UCSD-AML1 (cell line): ENCODE measurements at regions not wholly inside any gene's neighbourhood (a gene's known extent, or its start where the extent isn't known, plus 50 kb on each side); places are given as distances from the start of the nearest gene placed in this dataset.
"Not testable (repeated sequence)": the region's sequence is repeated elsewhere in the genome, so short reads cannot be mapped to it uniquely, and the experiment has no call there.

Source experiments
- DNase-seq: peaks from one replicate; lab custom pipeline; 2025; ENCODE audit not compliant: unreplicated experiment; lab: John Stamatoyannopoulos, UW

DNA sequence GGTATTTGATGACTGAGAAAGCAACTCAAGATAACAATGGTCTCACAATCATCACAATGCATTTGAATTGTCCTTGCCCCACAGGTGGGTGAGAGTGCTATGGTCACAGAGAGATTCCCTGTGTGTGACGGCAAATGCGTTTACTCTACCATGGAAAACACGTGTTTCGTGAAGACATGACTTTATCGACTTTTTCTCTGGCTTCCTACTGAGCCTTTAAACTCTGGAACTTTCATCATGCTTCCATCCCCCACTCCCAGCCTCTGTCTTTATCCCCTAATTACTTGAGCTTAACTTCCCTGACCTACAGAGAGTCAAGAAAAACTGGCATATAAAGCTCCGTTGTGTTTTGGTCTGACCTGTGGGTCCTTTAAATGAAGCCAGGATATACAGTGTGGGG is 414.1 kb upstream of the CLINT1 start:
- DNase-seq = no peak

DNA sequence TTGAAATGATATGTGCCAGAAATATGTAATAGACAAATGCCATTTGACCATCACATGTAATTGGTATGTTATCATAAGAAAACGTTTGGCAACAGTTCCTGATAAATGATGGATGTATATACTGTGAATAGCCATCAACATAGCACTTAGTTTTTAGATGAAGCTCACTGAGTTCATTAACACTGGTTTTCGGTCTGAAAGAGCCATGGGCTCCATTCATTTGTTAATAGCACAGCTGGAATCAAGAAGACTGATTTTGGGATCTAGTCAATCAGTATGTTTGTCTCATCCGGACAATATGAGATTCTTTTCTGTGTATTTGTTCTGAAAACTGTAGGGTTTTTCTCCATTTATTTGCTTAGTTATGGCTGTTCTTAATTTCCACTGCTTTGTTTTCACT is 413.5 kb upstream of the CLINT1 start:
- no peak for DNase-seq

DNA sequence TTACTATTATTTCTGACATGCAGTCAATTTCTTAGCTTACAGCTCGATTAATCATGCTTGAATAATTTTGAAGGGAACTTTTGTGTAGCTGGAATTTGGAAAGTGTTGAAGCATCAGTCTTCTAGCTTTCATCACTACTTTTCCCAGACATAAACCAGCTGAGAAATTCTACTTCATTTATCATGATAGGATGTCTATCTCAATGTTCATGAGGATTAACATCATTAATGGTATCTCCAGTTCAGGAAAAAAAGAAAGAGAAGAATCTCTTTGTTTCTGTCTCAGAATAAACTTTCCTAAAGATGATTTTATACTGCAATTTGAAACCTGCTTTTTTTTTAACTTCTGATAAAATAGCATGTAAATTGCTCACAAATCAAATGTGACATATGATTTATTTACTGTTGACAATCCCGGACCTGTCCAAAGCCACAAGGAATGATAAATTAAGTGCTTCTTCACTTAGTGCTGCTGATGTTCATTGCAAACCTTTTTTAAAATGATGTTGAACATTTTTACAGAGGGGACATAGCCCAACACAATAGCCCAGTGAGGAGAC is 412.1 kb upstream of the CLINT1 start:
- DNase-seq = no peak

- DNase-seq = no peak
Measured at GRCh38 chr5:158268286-158268685, 409.3 kb upstream of the CLINT1 start.

DNA sequence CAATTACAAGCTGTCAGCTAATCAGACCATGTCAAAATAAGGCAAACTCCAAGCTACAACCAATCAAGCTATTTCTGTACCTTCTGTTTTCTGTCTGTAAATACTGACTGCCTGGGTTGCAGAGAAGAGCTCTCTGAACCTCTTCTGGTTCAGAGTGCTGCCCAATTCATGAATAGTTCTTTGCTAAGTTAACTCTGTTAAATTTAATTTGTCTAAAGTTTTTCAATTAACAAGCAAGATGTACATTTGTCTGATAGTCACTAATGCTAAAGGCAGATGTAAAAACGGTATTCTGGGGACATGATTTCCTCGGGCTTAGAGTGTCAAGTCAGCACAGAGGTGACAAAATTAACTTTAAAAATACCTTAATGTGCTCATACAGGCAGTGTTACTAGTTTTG is 408.3 kb upstream of the CLINT1 start:
- DNase-seq = no peak

DNA sequence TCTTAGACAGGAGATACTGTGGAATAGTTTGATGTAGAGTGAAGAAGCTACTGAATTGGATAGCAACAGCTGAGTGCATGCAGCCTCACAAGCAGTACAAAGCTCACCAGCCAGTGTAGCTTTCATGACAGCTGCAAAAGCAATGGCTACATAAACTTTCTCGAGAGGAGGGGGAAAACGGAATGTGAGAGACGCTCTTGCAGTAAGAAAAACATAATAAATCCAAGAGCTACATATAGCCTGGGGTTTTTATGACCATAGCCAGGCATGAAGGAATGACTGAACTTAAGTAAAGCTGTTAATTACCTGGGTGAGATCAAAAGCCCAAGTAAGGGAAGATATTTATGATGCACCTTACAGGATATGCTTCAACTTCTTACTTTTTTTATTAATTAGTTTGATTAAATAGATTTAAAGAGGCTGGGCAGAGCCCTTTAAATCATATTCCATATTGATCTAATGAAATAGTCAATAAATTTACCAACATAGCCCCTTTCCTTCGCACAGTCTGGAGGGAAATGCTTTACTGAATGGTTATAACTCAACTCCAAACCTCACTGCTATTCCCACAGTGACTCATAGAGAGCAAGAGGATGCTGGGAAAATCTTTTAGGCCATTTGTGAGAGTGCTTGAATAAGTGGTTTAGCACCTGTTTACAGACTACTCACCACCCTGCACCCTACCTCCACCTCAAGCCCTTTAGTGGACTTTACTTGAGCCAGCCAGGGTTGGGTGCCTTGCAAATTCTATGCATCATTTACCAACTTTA is 407.2 kb upstream of the CLINT1 start:
- no peak for DNase-seq

GRCh38 chr5:158265346-158265745 is 406.4 kb upstream of the CLINT1 start:
- no peak for DNase-seq

DNA sequence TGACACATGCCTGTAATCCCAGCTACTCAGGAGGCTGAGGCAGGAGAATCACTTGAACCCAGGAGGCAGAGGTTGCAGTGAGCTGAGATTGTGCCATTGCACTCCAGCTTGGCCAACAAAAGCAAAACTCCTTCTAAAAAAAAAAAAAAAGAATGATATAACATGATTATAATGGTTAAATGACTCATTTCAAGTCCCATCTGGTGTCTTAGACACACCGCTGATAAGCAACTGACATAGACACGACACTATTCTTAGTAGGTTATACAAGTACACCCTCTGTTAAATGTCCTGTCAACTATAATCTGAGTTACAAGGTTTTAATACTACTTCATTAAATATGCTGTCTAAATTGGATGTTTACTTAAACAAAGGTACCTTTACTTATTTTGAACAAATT is 405.3 kb upstream of the CLINT1 start:
- no peak for DNase-seq

DNA sequence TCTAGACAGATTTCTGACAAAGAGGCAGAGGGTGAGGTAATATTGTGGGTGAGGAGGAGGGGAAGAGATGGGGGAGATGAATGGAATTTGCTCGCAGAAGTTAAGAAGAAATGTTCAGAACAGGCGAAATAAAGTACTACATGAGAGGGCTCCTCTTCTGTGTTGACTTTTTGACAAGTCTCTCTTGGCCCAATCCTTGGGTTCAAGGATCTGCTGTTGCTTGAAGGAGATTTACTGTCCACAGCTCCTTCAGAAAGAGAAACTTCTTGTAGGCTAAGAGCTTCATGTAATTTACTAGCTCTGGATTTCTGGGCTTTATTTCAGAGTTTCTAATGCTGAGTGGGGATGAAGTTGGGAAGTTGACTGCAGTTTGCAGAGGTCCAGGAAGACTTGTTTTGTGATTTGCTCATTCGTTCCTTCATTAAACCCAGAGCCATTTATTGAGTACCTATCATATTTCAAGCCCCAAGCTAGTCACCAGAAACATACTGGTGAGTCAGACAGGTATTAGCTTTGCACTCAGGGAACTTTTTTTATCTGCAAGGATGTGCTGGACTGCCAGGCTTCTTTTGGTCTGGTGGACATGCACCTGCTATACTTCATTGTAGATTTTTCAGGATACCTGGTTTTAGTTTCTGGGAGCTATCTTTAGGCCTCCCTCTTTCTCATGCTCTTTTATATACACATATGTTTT is 402.9 kb upstream of the CLINT1 start:
- DNase-seq = no peak

DNA sequence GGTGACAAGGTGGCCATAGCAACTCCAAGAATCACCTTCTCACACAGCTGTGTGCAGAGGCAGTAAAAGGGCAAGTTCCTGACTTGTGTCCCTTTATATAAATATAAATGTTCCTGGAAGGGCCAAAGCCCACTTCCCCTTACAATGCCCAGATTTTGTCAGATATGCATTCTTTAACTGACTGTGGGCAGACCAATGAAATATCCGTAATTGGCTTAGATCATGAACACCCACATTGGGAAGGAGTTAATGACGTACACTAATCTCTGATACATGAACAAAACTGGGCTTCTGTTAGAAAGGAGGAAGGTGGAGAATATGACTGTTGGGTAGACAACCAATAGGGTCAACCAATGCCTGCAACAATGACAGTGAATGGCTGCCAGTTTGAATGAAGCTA is 397.2 kb upstream of the CLINT1 start:
- DNase-seq = no peak

- DNase-seq = no peak
Measured at GRCh38 chr5:158255609-158256008, 396.7 kb upstream of the CLINT1 start.

DNA sequence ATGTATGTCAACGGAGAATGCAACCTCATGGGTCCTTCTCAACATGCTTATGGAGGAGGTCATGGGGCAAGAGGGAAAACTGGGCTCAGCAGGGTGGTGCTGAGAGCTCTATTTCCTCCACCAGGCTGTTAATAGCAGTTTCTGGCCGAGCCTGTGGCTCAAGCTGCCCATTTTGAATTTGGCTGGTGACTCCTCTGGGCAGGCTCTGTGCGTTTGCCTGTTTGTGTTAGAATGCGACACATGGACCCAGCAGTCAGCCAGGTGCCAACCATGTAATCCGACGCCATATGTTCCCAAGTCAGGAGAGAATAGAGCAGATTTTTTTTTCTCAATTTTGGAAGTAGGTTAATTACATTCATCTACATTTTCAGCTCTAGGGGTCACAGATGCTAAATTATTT is 387.7 kb upstream of the CLINT1 start:
- DNase-seq = no peak

GRCh38 chr5:158245513-158245912 is 386.6 kb upstream of the CLINT1 start:
- DNase-seq = no peak

- no peak for DNase-seq
Measured at GRCh38 chr5:158244882-158245281, 385.9 kb upstream of the CLINT1 start.

DNA sequence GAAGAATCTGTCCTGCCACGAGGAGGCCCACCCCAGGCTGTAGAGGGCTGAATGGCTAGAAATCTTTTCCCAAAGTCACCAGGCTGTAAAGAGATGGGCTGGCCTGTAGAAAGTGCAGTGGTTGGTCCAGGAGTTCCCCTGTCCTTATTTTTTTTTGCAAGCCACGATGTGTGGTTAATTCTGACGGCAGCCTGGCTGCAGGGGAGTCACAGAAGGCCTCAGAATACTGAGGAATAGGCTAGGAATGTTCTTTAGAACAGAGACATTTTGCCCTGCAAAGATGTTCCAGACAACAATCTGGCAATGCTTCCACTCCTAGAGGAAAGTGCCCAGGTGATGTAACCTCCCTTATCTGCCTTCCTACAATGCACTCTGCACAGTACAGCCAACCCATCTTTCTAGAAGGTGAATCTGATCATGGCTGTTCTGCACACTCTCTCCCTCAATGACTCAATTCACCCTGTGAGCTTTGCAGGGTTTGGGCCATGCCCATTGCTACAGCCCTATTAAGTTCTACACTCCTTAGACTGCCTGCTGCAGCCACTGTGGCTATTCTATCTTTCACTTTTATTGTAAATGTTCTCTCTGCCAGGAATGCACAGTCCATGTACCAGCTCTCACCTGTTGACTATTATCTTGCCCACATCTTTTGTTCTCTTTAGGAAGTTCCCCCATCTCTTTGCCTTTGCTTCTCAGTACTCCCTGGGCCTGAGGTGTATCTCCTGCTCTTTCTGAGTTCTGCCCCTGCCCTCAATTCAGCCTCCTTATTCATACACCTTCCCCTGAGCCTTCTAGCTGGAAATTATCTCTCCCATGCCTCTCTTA is 377.8 kb upstream of the CLINT1 start:
- DNase-seq = no peak

DNA sequence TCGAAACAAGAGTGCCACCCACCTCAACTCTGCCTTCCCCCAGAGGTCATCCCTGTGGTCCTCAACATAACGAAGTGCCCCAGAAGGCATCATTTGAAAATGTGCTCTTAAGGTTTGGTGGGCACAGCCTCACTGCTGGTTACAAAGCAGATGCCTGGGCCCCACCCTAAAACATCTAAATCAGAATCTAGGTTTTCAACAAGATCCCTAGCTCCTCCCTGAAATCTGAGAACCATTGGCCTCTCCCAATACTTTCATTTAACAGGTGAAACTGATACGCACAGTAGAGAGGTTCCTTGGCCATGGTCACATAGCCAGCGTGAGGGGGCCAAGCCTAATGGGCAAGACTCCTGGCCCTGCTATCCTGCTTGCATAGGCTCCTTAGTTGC is 376.2 kb upstream of the CLINT1 start:
- DNase-seq = no peak

DNA sequence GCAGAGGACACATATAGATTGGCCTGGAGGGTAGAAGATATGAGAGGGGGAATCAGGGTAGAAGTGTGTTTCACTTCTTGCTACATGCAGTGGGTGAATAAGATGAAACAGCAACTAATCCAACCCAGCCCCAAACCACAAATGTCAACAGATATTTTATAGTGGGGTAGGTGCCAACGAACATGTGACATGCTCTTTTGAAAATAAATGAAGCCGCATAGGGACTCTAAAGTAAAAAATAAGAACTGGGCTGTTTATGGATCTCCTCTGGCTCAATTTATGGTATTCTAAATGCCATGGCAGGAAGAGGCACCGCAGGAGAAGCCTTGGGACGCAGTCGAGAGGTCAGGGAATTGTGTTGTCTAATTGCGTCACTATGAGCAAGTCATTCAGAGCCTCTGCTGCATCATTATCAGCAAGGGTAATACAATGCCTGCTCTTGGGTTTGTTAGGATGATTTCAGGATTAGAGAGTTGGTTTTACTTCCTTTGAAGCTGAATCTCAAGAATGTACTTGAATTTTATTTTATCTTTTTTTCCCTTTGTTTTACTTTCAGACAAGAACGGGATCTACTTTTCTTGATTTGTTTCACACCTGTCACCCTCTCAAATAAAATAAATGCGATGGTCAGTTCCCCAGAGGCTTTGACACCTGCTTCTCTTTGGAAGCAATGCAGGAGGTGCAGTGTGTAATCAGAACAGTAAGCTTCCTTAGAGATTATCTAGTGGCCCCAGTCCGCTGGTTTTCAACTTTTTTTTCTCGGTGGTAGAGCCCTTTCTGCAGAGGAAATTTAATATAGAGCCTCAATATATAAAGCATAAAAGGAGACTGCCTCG is 375.6 kb upstream of the CLINT1 start:
- DNase-seq = no peak

DNA sequence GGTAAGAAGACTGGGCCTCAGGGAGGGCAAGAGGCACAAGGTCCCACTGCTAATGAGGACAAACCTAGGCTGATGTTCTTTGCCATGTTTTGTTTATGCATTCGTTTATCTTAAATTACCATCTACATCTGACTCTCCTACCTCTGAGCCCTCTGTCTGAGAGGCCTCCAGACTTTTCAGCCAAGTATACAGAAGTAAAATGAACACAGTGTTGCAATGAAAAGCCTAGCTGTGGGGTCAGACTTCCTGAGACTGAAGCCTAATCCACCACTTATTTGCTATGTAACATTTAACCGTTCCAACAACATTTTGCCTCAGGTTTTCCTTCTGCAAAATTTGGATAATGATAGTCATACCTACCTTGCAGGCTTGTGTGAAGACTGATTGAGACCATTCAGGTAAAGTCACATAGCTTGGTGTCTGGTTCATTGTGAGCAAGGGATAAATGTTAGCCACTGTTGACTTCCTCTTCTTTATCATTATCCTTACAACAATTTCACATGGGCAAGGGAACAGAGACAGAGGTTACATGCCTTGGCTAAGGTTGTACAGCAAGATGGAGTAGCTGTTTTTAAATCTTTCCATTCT is 374.9 kb upstream of the CLINT1 start:
- no peak for DNase-seq

GRCh38 chr5:158227314-158227713 is 368.4 kb upstream of the CLINT1 start:
- not testable (repeated sequence) for DNase-seq

GRCh38 chr5:158226496-158226895 is 367.6 kb upstream of the CLINT1 start:
- no peak for DNase-seq
